ENCODE measurements at regions not wholly inside any gene's neighbourhood (a gene's known extent, or its start where the extent isn't known, plus 50 kb on each side); places are given as distances from the start of the nearest gene placed in this dataset.

- Histone ChIP-seq H3K56ac (ENCODE audit: insufficient read length, low read depth, low read length) (no peak overlapping the region), H3K4ac (ENCODE audit: low read depth, low read length) (no peak overlapping the region), H3K9me3 (ENCODE audit: control insufficient read depth, low read depth, low read length) (no peaks in the 10 kb centered on the region), H4K5ac (ENCODE audit: insufficient read length, low read depth, low read length) (no peak overlapping the region), H3K18ac (ENCODE audit: insufficient read length, low read depth, low read length) (no peak overlapping the region), H3K23ac (ENCODE audit: insufficient read length, low read depth, low read length) (no peak overlapping the region), H3K79me1 (ENCODE audit: insufficient read depth, low read depth, low read length, poor library complexity, severe bottlenecking) (no peaks in the 10 kb centered on the region), H2AFZ (ENCODE audit: low read length) (no peak overlapping the region), H3T11ph (ENCODE audit: low read length) (no peak overlapping the region), H3K27me3 (ENCODE audit: insufficient read depth, low read length) (no peaks in the 10 kb centered on the region), H4K20me1 (ENCODE audit: control insufficient read depth, insufficient read depth, insufficient read length) (no peaks in the 10 kb centered on the region), H3K4me2 (ENCODE audit: insufficient read depth, insufficient read length, low read length) (no peak overlapping the region), H2BK20ac (ENCODE audit: low read depth, low read length, poor library complexity, severe bottlenecking) (no peak overlapping the region), H2BK12ac (ENCODE audit: insufficient read length, low read depth, low read length) (no peak overlapping the region), H4K91ac (ENCODE audit: insufficient read length, low read depth, low read length) (no peak overlapping the region), H2BK120ac (ENCODE audit: low read depth, low read length, poor library complexity, severe bottlenecking) (no peak overlapping the region), H3K23me2 (ENCODE audit: insufficient read length, low read depth, low read length, poor library complexity, severe bottlenecking) (no peaks in the 10 kb centered on the region), H3K4me1 (ENCODE audit: insufficient read depth, low read length) (no peaks in the 10 kb centered on the region), H3K14ac (ENCODE audit: insufficient read depth, low read length) (no peak overlapping the region), H2BK15ac (ENCODE audit: low read depth, low read length) (no peak overlapping the region), H3K9ac (ENCODE audit: extremely low read depth, insufficient read length, low read length) (no peak overlapping the region), H3K27ac (ENCODE audit: insufficient read length, low read depth, low read length) (no peak overlapping the region), H2AK5ac (ENCODE audit: insufficient read length, low read length) (no peak overlapping the region), H2BK5ac (ENCODE audit: insufficient read length, low read length) (no peak overlapping the region), H3K79me2 (ENCODE audit: insufficient read depth, low read length) (no peaks in the 10 kb centered on the region), H4K8ac (replicated peaks; ENCODE audit: insufficient read length, low read depth, low read length) (no peak overlapping the region)
- Mint-ChIP-seq H3K27me3 (ENCODE audit: low read depth) (peaks cover 71% of the 10 kb centered on the region), H3K4me1 (peaks cover 29 to 35% of the 10 kb centered on the region in 2 experiments), H3K36me3 (ENCODE audit: insufficient read depth in 1 of 3, low read depth in 3 of 3) (peaks cover 0 to 8% (median 7%) of the 10 kb centered on the region in 3 experiments; a peak in 2 of 7 replicates), H3K4me3 (no peak overlapping the region), H3K27ac (no peak overlapping the region), H3K9me3 (peaks cover 10 to 12% of the 10 kb centered on the region in 2 experiments; a peak in 3 of 5 replicates)
- no peak for DNase-seq
- WGBS (ENCODE audit: extremely low coverage, insufficient read length, low lambda C conversion rate): no CpG with 5 or more reads among the region's 2 CpGs
- TF ChIP-seq, protein P1, sequence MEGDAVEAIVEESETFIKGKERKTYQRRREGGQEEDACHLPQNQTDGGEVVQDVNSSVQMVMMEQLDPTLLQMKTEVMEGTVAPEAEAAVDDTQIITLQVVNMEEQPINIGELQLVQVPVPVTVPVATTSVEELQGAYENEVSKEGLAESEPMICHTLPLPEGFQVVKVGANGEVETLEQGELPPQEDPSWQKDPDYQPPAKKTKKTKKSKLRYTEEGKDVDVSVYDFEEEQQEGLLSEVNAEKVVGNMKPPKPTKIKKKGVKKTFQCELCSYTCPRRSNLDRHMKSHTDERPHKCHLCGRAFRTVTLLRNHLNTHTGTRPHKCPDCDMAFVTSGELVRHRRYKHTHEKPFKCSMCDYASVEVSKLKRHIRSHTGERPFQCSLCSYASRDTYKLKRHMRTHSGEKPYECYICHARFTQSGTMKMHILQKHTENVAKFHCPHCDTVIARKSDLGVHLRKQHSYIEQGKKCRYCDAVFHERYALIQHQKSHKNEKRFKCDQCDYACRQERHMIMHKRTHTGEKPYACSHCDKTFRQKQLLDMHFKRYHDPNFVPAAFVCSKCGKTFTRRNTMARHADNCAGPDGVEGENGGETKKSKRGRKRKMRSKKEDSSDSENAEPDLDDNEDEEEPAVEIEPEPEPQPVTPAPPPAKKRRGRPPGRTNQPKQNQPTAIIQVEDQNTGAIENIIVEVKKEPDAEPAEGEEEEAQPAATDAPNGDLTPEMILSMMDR (conservative IDR thresholded peaks at IDR 0.05): no peak
Measured at GRCh38 chr2:220779931-220780330, 792.2 kb downstream of the EPHA4 start.
